ENCODE measurements at regions not wholly inside any gene's neighbourhood (a gene's known extent, or its start where the extent isn't known, plus 50 kb on each side); places are given as distances from the start of the nearest gene placed in this dataset.

DNA sequence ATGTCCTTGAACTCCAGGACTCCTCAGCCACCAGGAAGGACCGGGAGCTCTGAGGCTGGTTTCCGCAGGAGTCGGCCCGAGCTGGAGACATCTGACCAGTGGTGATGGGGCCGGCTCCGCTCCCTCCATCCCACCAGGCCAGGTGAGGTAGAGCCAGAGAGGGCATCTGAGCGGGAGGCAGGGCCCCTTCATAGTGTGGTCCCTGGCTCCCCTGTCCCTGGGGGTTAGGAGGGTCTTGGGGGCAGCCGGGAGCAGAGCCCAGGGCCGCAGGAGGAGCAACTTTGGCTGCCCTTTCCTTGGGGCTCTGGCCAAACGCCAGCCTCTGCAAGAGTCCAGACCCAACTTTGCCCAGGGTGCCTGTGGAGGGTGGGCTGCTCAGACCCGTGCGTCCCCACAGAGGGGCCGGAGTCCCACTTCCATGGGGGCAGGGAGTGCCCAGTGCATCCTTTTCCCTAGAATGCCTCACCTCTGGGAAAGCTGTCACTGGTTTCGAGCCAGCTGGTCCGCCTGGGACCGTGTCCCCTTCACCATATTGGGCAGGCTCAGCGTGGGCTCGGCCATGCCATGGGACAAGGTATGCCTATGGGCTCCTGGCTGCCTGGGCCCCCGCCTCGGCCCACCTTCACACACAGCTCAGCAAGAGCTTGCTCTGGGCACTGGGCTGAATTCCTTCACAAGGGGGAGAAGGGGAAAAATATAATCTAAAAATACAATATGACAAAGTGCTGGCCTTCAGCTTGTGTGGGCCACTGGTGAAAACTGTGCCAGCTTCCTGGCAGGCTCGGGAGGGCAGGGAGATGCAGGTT, 148.6 kb downstream of the TWIST2 start:
- DNase-seq (ENCODE audit: low spot score) = no peak
- ChIA-PET POLR2A (ENCODE audit: low non-redundant PET) (no interaction called here), CTCF (no interaction called here)
- H3K27ac ChIP-seq = no peak overlapping the region
- TF ChIP-seq, protein P1, sequence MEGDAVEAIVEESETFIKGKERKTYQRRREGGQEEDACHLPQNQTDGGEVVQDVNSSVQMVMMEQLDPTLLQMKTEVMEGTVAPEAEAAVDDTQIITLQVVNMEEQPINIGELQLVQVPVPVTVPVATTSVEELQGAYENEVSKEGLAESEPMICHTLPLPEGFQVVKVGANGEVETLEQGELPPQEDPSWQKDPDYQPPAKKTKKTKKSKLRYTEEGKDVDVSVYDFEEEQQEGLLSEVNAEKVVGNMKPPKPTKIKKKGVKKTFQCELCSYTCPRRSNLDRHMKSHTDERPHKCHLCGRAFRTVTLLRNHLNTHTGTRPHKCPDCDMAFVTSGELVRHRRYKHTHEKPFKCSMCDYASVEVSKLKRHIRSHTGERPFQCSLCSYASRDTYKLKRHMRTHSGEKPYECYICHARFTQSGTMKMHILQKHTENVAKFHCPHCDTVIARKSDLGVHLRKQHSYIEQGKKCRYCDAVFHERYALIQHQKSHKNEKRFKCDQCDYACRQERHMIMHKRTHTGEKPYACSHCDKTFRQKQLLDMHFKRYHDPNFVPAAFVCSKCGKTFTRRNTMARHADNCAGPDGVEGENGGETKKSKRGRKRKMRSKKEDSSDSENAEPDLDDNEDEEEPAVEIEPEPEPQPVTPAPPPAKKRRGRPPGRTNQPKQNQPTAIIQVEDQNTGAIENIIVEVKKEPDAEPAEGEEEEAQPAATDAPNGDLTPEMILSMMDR (conservative IDR thresholded peaks at IDR 0.05; ENCODE audit: low read depth) = no peak

DNA sequence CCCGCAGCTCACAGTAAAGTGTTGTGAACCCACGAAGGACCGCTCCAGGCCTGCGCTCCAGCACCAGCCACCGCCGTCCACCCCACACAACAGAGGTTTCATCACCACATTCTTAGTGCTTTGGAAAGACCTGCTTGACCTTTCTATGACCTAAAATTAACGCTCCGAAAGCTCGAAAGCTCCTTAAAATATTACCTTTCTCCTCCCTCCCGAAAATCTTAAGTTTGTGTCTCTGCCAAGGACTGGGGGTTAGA, 149.2 kb downstream of the TWIST2 start:
- TF ChIP-seq, protein P1 (conservative IDR thresholded peaks at IDR 0.05; ENCODE audit: low read depth) = no peak
- H3K27ac ChIP-seq = no peak overlapping the region
- ChIA-PET POLR2A (ENCODE audit: low non-redundant PET) (no interaction called here), CTCF (no interaction called here)
- DNase-seq (ENCODE audit: low spot score) = no peak

DNA sequence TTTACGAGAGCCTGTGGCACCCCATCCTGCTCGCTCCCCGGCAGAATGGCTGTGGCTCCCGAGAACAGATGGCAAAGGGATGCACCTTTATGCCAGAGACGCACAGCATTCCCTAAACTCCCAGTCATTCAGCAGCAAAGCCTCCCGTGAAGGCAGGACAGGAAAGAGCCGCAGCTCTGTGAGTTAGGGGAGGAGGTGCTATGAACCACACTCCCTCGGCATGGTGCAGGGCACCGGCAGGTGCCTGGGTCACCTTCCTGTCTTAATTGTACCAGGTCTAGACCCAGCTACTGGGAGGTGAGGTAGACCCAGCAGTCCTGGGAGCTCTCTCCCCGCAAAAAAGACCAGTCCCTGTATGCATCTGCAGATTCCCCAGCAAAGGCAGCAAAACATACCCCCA, 149.8 kb downstream of the TWIST2 start:
- no peak for DNase-seq (ENCODE audit: low spot score)
- H3K27ac ChIP-seq = no peak overlapping the region
- CTCF ChIA-PET = interaction anchor here (0.6 kb wide), 1 partner anchor 524 kb away, joined by 3 read pairs; no protein-coding TSS in a partner anchor
- POLR2A ChIA-PET (ENCODE audit: low non-redundant PET) = interaction anchor here (0.6 kb wide), 1 partner anchor 118 kb away, joined by 3 read pairs; no protein-coding TSS in a partner anchor
- TF ChIP-seq, protein P1 (conservative IDR thresholded peaks at IDR 0.05; ENCODE audit: low read depth) = no peak

All from RWPE1 (cell line).